Stimulated activated CD4-positive, alpha-beta T cell treated with anti-CD3 and anti-CD28 coated beads, Interleukin-1b, Interleukin-23, amount 100 ng/mL, for 1 hour (primary cell): ENCODE measurements at regions not wholly inside any gene's neighbourhood (a gene's known extent, or its start where the extent isn't known, plus 50 kb on each side); places are given as distances from the start of the nearest gene placed in this dataset.
"Not testable (repeated sequence)": the region's sequence is repeated elsewhere in the genome, so short reads cannot be mapped to it uniquely, and the experiment has no call there.

Experiments used
- DNase-seq, 2 donors: peaks; one replicate each; pipeline ENCODE4 v3.0.0-alpha.2; 2020; ENCODE audit warnings: low read depth in 2 of 2

DNA sequence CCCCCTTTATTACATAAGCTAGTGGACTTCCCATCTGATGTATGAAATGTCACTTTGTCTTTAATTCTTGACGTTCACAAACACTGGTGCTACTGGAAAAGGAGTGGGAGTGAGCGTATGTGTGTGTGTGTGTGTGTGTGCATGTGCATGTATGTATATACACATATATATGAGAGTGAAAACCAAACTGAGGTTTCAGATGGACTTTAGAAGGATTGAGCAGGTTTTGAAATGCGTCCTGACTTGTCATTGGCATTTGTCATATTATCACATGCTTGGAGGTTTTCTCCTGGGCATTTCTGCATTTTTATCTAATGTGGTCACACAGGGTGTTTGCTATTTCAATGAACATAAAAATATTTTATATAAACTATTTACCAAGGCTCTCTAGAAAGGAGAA, 1085.9 kb downstream of the BCL11B start:
- no peak for DNase-seq

DNA sequence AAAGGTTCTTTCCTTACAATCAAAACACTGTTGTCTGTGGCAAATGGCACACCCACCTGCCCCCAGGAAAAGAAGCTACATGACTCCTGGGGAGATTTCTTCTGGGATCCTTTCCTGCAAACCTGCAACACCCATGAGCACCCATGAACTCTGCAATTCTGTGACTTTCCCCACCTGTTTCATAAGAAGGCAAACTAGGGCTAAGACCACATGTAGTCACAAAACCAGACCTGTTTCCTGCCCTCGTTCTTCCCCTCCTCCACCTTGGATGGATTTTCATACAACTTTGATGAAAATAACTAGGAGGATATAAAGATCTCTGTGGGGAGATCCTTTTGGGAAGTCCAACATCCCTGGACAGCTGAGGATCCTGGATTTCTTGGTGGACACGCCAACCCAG, 1084.7 kb downstream of the BCL11B start:
- DNase-seq = no peak

DNA sequence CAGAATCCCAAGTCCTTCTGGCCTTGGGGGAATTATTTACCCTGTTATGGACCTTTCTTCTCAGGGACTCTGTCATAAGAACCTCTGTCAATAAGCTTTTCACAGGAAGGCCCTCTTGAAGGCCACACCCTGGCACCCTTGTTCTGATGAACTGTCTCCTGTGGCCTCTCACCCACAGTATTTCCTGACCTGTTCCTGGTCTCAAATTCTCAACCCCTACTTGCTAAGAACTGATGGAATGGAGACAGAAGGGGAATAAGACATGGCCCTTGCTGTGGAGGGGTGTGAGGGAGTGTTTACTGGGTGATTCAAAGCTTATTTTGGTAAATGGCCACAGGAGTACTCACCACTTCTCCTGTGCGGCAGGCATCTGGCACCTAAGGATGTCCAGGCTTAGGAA, 1082.9 kb downstream of the BCL11B start:
- no peak for DNase-seq

DNA sequence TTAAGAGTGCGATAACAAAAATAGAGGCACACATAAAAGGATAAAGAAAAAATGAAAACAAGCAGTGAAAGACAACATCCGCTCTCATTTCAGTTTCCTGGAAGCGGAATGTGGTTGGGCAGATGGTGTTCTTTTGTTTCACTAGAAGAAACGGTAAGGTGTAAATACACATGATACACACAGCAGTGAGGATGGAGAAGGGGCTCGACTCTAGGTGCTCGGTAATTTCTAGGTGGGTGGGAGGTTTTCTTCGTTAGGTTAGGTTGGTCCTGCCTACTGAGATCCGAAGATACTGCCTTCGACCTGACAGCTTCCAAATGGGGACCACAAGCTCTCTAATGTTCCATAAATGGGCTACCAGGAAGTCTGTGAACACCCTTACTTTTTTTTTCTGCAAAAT, 1082.5 kb downstream of the BCL11B start:
- no peak for DNase-seq

DNA sequence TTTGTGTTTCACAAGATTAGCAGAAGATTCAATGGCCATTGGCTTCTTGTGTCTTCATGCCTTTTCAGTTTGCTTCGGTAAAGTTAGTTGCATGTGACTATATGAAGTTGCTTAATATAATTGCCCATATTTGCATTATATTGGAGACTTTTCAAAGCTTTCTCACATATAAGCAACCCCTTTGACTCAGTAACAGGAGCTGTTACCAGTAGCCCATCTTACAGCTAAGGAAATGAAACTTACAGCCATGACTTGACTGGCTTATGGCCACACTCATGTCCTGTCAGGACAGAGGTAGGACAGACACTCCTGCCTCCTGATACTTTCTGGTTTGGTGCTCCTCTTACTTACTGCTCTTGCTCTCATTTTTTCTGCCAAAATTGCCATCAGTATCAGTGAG, 1082.1 kb downstream of the BCL11B start:
- no peak for DNase-seq

DNA sequence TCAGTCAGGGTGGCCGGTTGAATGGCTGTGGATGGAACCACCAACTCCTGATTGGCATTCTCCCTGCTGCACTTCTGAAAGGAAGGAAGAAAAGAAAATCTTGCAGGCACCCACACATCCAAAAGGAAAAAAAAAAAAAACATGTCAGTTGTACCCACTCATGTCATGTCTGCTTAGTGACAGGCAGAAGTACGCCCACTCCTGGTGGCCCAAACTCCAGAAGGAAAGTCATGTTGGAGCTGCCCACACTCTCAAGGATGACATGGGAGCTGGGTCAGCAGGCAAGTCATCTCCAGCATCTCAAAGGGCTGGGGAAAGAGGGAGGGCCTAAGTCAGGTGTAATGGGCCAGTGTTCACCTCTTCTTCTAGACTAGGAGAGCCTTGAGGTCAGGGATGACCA, 1079.1 kb downstream of the BCL11B start:
- no peak for DNase-seq

DNA sequence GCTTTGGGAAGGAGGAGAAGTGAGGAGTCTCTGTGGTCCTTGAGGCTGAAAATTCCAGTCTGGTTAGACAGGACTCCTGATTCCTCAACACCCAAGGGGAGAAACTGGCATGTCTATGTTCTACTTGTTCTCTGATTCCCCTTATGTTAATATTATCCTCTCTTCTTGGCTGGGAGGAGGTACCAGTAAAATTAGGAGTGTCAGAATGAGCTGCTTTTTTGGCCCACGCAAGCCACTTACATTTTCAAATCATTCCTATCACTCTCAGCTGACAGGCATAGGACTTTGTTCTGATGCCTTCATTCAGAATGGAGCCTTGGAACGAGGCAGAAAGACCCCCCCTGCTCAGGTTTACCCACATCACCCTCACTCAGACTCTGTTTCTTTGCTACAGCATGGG, 1077.2 kb downstream of the BCL11B start:
- DNase-seq = no peak

DNA sequence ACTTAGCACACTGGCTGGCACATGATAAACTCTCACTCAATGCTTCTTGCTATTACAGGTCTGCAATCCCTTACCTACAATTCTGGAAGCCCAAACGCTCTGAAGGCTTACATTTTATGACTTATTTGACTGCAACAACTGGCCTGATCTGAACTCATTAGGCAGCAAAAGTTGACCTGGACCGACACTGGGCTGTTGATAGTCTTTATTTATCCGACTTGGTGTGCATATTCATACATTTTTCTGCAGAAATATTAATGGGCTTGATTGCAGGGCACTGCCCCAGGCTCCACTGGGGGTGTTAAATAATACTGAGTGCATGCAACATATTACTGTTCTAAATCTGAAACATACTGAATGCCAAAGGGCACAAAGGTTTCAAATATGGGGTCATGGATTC, 1076.7 kb downstream of the BCL11B start:
- no peak for DNase-seq

DNA sequence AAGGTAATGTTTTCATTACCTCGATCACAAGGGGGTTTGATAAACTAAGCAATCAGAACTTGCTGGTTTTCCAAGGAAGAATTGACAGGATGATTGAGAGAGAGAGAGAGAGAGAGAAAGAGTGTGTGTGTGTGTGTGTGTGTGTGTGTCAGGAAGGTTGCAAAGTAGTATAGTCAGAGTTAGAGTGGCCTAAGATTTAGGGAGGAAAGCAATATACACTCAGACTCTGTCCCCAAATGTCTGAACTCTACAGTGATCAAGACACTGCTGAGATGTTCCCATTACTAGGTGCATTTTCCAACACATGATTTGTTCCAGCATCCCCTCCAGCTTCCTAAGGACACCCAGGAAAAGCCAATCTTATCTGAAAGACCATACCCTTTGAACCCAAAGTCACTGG, 1074.1 kb downstream of the BCL11B start:
- no peak for DNase-seq

DNA sequence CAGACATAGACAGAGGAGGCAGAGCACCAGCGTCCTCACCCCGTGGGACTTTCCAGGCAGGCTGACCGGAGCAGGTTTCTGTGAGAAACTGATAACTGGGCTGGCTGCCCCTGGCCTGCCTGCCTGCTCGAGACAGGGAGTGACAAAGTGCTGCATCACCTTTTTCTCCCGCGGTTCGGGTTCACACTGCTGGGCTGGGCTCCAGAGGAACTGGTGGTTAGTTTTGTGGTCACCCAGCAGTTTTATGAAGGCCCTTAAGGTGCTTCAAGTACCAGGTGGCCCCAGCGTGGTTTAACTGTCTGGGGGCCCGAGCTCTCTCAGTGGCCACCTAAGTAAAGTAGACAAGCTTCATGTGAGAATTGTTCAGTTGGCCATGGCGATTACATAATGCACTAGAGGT, 1073.6 kb downstream of the BCL11B start:
- no peak for DNase-seq

DNA sequence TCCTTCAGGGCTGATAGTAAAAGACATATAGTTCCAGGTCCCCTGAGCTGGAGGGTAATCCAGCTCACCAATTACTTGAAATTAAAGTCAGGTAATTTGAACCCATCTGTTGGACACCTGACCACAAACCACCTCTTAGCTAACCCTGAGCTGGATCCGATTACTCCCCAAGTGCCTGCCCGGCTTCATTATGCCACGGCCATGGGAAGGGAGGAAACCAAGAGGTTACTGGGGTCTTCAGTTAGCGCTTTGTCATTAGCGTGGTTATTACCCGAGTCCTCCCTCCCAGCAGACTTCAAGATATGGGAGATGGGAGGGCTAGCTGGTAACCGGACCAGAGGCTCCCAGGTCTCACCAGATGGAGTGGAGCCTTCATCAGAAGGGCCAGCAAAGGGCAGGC, 1071.4 kb downstream of the BCL11B start:
- DNase-seq = no peak

- no peak for DNase-seq
Measured at GRCh38 chr14:98203421-98203820, 1068.6 kb downstream of the BCL11B start.

GRCh38 chr14:98204139-98204538, 1067.9 kb downstream of the BCL11B start:
- no peak for DNase-seq

GRCh38 chr14:98207415-98207814, 1064.6 kb downstream of the BCL11B start:
- no peak for DNase-seq

DNA sequence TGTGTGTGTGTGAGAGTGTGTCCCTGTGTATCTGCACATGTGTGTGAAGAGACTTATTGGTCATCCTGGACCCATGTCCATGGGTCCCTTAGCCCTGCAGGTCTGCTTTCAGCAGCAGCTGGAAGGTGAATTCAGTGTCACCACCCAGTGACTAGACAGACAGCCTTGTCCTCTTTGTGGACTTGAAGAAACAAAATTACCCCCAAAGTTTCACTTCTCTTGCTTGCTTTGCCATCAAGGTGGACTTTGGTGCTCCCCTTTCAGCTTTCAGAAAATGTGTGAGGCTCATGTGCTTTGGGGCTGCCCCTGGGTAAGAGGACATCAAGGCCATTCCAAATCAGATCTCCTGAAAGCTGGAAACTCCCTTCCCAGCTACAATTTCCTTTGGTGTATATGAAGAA, 1063.8 kb downstream of the BCL11B start:
- DNase-seq = no peak

- no peak for DNase-seq
Measured at GRCh38 chr14:98208943-98209342, 1063.1 kb downstream of the BCL11B start.

- DNase-seq = no peak
Measured at GRCh38 chr14:98210045-98210672, 1061.8 kb downstream of the BCL11B start.

DNA sequence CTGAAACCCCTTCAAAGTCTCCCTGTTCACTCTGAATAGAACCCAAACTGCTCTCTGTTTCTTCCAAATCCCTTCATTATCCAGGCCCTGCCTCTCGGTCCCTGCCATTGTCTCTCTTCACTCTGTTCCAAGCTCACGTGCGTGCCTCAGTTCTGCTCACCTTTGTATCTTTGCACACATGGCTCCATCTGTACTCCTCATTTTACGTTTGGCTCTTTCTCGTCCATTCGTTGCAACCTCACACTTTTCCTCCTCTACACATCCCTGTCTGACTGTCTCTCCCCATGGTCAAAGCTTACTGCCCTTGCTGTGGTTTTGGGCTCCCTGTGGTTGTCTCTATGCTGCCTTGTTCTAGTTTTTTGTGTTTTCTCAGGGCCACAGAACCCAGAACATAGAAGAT, 1054.5 kb downstream of the BCL11B start:
- no peak for DNase-seq

GRCh38 chr14:98218218-98218617, 1053.8 kb downstream of the BCL11B start:
- no peak for DNase-seq

GRCh38 chr14:98219638-98220037, 1052.4 kb downstream of the BCL11B start:
- DNase-seq = no peak

GRCh38 chr14:98223106-98223505, 1048.9 kb downstream of the BCL11B start:
- no peak for DNase-seq

DNA sequence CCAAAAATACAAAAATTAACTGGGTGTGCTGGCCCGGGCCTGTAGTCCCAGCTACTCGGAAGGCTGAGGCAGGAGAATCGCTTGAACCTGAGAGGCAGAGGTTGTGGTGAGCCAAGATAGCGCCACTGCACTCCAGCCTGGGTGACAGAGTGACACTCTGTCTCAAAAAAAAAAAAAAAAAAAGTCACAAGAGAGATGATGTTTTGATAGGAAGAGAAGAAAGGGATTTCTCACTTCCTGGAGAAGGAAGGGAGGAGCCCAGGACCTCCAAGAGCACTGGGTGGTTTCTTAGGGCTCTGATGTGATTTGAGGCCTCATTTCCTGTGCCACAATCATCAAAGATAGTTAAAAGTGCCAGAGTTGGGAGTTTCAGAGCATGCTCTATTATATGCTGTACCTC, 1048.3 kb downstream of the BCL11B start:
- DNase-seq = not testable (repeated sequence)

DNA sequence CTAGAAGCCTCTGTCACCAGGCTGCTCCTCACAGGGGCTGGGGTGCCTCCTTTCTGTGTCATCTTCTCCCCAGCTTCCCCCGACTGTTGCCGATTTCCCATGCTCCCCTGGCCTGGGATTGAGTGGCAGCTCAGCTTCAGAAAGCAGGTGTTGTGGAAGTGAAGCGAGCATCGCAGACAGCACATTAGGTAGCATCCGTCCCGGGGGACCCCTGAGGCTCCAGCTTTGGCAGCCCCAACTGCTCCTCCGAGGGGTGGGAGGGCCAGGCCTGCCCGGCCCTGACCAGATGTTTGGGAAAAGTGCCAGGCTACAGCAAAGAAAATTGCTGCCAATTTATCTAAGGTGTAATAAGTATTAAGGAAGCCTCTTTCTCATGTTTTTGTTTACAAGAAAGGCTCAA, 1045.6 kb downstream of the BCL11B start:
- no peak for DNase-seq

GRCh38 chr14:98227000-98227726, 1044.8 kb downstream of the BCL11B start:
- no peak for DNase-seq
